Caco-2 (cell line): ENCODE measurements at regions not wholly inside any gene's neighbourhood (a gene's known extent, or its start where the extent isn't known, plus 50 kb on each side); places are given as distances from the start of the nearest gene placed in this dataset.
A peak's percentile ranks its signal among the peaks of the same experiment; 100 is the strongest.

Source experiments
- BruUV-seq: library from RNA; stranded (reverse); fragments of 400-500 nt; replicated peaks from 2 replicates; lab custom pipeline; 2021; lab: Mats Ljungman, UMichigan
- CTCF ChIA-PET: fragments of 300-600 bp; sonication (Branson Sonifier 250); formaldehyde crosslinking; loops from one replicate; lab custom pipeline; 2022; ENCODE audit warnings: antibody characterized with exemption; lab: Charles Lee
- POLR2A ChIA-PET: fragments of 300-600 bp; sonication (Branson Sonifier 250); formaldehyde crosslinking; loops from one replicate; lab custom pipeline; 2022; ENCODE audit warnings: antibody characterized with exemption; lab: Charles Lee
- DNase-seq, 2 experiments: peaks; one replicate each; pipeline versions ENCODE4 v3.0.0 to v3.0.0-alpha.2; 2020 to 2022
- H3K27me3 ChIP-seq: replicated peaks from 2 replicates; pipeline ENCODE4 v1.6.0; 2011; ENCODE audit warnings: low read length; ENCODE audit not compliant: control insufficient read depth, insufficient read depth
- H3K36me3 ChIP-seq: 2 replicates; pipeline ENCODE4 v1.5.1; 2011; ENCODE audit warnings: low read length; ENCODE audit not compliant: control insufficient read depth, insufficient read depth
- H3K4me1 ChIP-seq: fragments of 250-450 bp; sonication (Bioruptor Pico); 2 replicates; pipeline ENCODE4 v1.5.1; 2020; ENCODE audit warnings: mild to moderate bottlenecking
- H3K4me3 ChIP-seq: 2 replicates; pipeline ENCODE4 v1.5.1; 2011; ENCODE audit warnings: low read depth, mild to moderate bottlenecking, control low read depth, low read length
- H3K9me3 ChIP-seq: fragments of 250-450 bp; sonication (Bioruptor Pico); 2 replicates; pipeline ENCODE4 v1.5.1; 2020; ENCODE audit warnings: mild to moderate bottlenecking, moderate library complexity
- H3K27ac Mint-ChIP-seq: one replicate; pipeline ENCODE4 v1.8.0; 2022; ENCODE audit warnings: mixed read lengths; ENCODE audit not compliant: unreplicated experiment
- H3K27me3 Mint-ChIP-seq: one replicate; pipeline ENCODE4 v1.8.0; 2022; ENCODE audit warnings: mixed read lengths; ENCODE audit not compliant: insufficient read depth, unreplicated experiment
- H3K36me3 Mint-ChIP-seq: one replicate; pipeline ENCODE4 v1.8.0; 2022; ENCODE audit warnings: mild to moderate bottlenecking, mixed read lengths; ENCODE audit not compliant: insufficient read depth, unreplicated experiment
- H3K4me1 Mint-ChIP-seq: one replicate; pipeline ENCODE4 v1.8.0; 2022; ENCODE audit warnings: low read depth, mixed read lengths; ENCODE audit not compliant: unreplicated experiment
- H3K4me3 Mint-ChIP-seq: one replicate; pipeline ENCODE4 v1.8.0; 2022; ENCODE audit warnings: mild to moderate bottlenecking, moderate library complexity, mixed read lengths; ENCODE audit not compliant: unreplicated experiment
- H3K9me3 Mint-ChIP-seq: one replicate; pipeline ENCODE4 v1.8.0; 2022; ENCODE audit warnings: mixed read lengths; ENCODE audit not compliant: unreplicated experiment
- CTCF ChIP-seq, 2 experiments: fragments of 200-600 bp in 1 of 2; IDR thresholded peaks; 1 replicate in 1 of 2; 2 replicates in 1 of 2; pipeline versions ENCODE4 v1.5.1 to v1.8.0; 2011 to 2022; ENCODE audit warnings: antibody characterized with exemption in 1 of 2, control low read depth in 1 of 2, inconsistent platforms in 1 of 2, low read depth in 1 of 2, low read length in 1 of 2, mild to moderate bottlenecking in 1 of 2, moderate library complexity in 1 of 2; ENCODE audit not compliant: insufficient read depth in 1 of 2, severe bottlenecking in 1 of 2, unreplicated experiment in 1 of 2
- intact Hi-C: fragments of 100-400 bp; cut with micrococcal nuclease; formaldehyde crosslinking; loops from one replicate; pipeline ENCODE4 v1.10.0; 2022; ENCODE audit not compliant: unreplicated experiment

- TF ChIP-seq CTCF (IDR thresholded peaks at IDR 0.05; ENCODE audit: insufficient read depth in 1 of 2, low read depth in 1 of 2, low read length in 1 of 2, severe bottlenecking in 1 of 2, unreplicated experiment in 1 of 2): no peak
- H3K27me3 ChIP-seq: no peaks in the 10 kb centered on the region
- H3K27ac Mint-ChIP-seq: no peak overlapping the region
- H3K9me3 Mint-ChIP-seq: no peaks in the 10 kb centered on the region
- CTCF ChIA-PET: interaction anchor here (0.6 kb wide), 1 partner anchor 141 kb away, joined by 6 read pairs; no protein-coding TSS in a partner anchor
- no peaks in the 10 kb centered on the region for H3K9me3 ChIP-seq
- no peaks in the 10 kb centered on the region for H3K36me3 Mint-ChIP-seq
- DNase-seq: peak; percentile 30 to 42
- no TSS peak for BruUV-seq
- peak overlapping the region; percentile 72 for H3K4me3 Mint-ChIP-seq
- H3K27me3 Mint-ChIP-seq: peaks cover under 1% of the 10 kb centered on the region
- intact Hi-C loops: no loop called here
- no peaks in the 10 kb centered on the region for H3K36me3 ChIP-seq
- peak overlapping the region; percentile 28 for H3K4me3 ChIP-seq
- no peaks in the 10 kb centered on the region for H3K4me1 Mint-ChIP-seq
- H3K4me1 ChIP-seq: no peaks in the 10 kb centered on the region
- POLR2A ChIA-PET: no interaction called here
Measured at GRCh38 chr18:34493099-34493544, 217.0 kb upstream of the DTNA start.

- BruUV-seq: no TSS peak
- Mint-ChIP-seq H3K27ac (no peak overlapping the region), H3K36me3 (no peaks in the 10 kb centered on the region), H3K27me3 (no peaks in the 10 kb centered on the region), H3K9me3 (no peaks in the 10 kb centered on the region), H3K4me1 (no peaks in the 10 kb centered on the region), H3K4me3 (peak overlapping the region; percentile 72)
- intact Hi-C loops: no loop called here
- Histone ChIP-seq H3K27me3 (no peaks in the 10 kb centered on the region), H3K9me3 (no peaks in the 10 kb centered on the region), H3K4me3 (peak overlapping the region; percentile 37), H3K36me3 (no peaks in the 10 kb centered on the region), H3K4me1 (no peaks in the 10 kb centered on the region)
- POLR2A ChIA-PET: no interaction called here
- no peak for TF ChIP-seq CTCF (IDR thresholded peaks at IDR 0.05; ENCODE audit: insufficient read depth in 1 of 2, low read depth in 1 of 2, low read length in 1 of 2, severe bottlenecking in 1 of 2, unreplicated experiment in 1 of 2)
- CTCF ChIA-PET: interaction anchor here (0.6 kb wide), 1 partner anchor 142 kb away, joined by 6 read pairs; no protein-coding TSS in a partner anchor
- DNase-seq: peak; percentile 22 to 37
Measured at GRCh38 chr18:34493566-34494358, 216.3 kb upstream of the DTNA start.

GRCh38 chr18:34494359-34494696 lies 215.8 kb upstream of the DTNA start:
- H3K4me1 ChIP-seq: no peaks in the 10 kb centered on the region
- Mint-ChIP-seq H3K4me1 (no peaks in the 10 kb centered on the region), H3K9me3 (no peaks in the 10 kb centered on the region), H3K36me3 (no peaks in the 10 kb centered on the region), H3K4me3 (peak overlapping the region; percentile 61), H3K27me3 (no peaks in the 10 kb centered on the region), H3K27ac (no peak overlapping the region)
- H3K36me3 ChIP-seq: no peaks in the 10 kb centered on the region
- H3K4me3 ChIP-seq: no peak overlapping the region
- H3K27me3 ChIP-seq: no peaks in the 10 kb centered on the region
- no peak for DNase-seq
- H3K9me3 ChIP-seq: no peaks in the 10 kb centered on the region
- BruUV-seq: no TSS peak
- intact Hi-C loops: no loop called here
- TF ChIP-seq CTCF (IDR thresholded peaks at IDR 0.05; ENCODE audit: insufficient read depth in 1 of 2, low read depth in 1 of 2, low read length in 1 of 2, severe bottlenecking in 1 of 2, unreplicated experiment in 1 of 2): no peak
- CTCF ChIA-PET: no interaction called here
- POLR2A ChIA-PET: no interaction called here
